T-helper 17 cell (primary cell): ENCODE measurements at regions not wholly inside any gene's neighbourhood (a gene's known extent, or its start where the extent isn't known, plus 50 kb on each side); places are given as distances from the start of the nearest gene placed in this dataset.
"Not testable (repeated sequence)": the region's sequence is repeated elsewhere in the genome, so short reads cannot be mapped to it uniquely, and the experiment has no call there.

Experiments
- ATAC-seq: fragments of 150-1000 bp; cut with Tn5 transposase; 2 replicates; pipeline ENCODE4 v1.10.0; 2021; ENCODE audit warnings: mild to moderate bottlenecking, moderate library complexity
- DNase-seq, 3 donors: peaks; one replicate each; pipeline versions ENCODE4 v3.0.0 to v3.0.0-alpha.2; 2020 to 2021
- H3K9me3 ChIP-seq: one replicate; pipeline ENCODE4 v1.7.0; 2013; ENCODE audit warnings: low read length, mild to moderate bottlenecking; ENCODE audit not compliant: control insufficient read depth, poor library complexity, severe bottlenecking
- H3K27ac Mint-ChIP-seq: one replicate; pipeline ENCODE4 v1.8.0; 2022; ENCODE audit warnings: mild to moderate bottlenecking, moderate library complexity, mixed read lengths
- H3K27me3 Mint-ChIP-seq: one replicate; pipeline ENCODE4 v1.8.0; 2022; ENCODE audit warnings: mixed read lengths
- H3K36me3 Mint-ChIP-seq: one replicate; pipeline ENCODE4 v1.8.0; 2022; ENCODE audit warnings: low read depth, mixed read lengths
- H3K4me1 Mint-ChIP-seq: one replicate; pipeline ENCODE4 v1.8.0; 2022; ENCODE audit warnings: mild to moderate bottlenecking, mixed read lengths
- H3K4me3 Mint-ChIP-seq: one replicate; pipeline ENCODE4 v1.8.0; 2022; ENCODE audit warnings: mild to moderate bottlenecking, moderate library complexity, mixed read lengths

DNA sequence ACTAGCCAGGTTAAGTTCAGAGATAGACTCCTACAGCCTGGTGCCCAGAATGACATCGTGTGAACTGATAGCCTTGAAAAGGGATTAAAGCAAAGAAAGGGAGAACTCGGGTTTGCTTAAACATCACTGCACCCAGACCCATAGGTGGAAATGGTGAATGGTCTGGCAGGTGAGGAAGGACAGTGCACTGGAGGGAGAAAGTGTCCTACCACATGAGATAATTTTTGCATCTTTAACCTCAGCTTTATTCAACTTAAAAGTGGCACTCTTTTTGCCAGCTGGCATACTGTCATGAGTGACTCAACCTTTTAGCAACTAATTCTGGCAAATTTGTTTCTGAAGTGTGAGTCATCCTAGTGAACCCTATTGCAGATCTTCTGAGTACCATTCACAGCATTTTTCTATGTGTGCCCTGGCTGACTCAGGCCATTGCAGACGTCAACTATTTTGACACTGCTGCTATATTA lies 53.0 kb upstream of the DAPP1 start:
- Mint-ChIP-seq H3K27ac (no peak overlapping the region), H3K27me3 (peaks cover 13% of the 10 kb centered on the region), H3K36me3 (no peaks in the 10 kb centered on the region), H3K4me1 (no peaks in the 10 kb centered on the region), H3K4me3 (no peak overlapping the region)
- DNase-seq, result no peak
- ATAC-seq, result no peak
- peaks cover 2% of the 10 kb centered on the region for H3K9me3 ChIP-seq

- no peaks in the 10 kb centered on the region for H3K36me3 Mint-ChIP-seq
- H3K27me3 Mint-ChIP-seq, result peaks cover 13% of the 10 kb centered on the region
- no peak overlapping the region for H3K4me3 Mint-ChIP-seq
- peaks cover 2% of the 10 kb centered on the region for H3K9me3 ChIP-seq
- no peak overlapping the region for H3K27ac Mint-ChIP-seq
- no peaks in the 10 kb centered on the region for H3K4me1 Mint-ChIP-seq
- no peak for ATAC-seq
- DNase-seq, result no peak
Observed at GRCh38 chr4:99762728-99763127, 53.9 kb upstream of the DAPP1 start.

DNA sequence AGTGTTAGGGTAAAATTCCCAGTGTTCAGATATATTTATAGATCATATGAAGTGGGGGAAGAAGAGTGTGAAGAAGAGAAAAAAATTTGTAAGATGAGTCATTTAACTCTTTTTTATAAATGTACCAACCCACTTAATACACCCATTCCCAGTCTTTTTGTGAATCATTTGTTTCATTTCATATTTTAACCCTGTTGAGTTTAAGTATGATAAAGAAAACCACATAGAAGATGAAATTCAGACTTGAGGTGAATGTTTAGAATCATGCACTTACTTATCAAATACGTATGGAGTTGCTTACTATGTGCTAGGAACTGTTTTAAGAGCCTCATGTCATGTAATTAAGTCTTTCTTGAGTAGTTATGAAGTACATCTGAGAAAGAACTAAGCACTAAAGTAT lies 56.6 kb upstream of the DAPP1 start:
- Mint-ChIP-seq H3K27me3 (peaks cover 21% of the 10 kb centered on the region), H3K27ac (no peak overlapping the region), H3K4me3 (no peak overlapping the region), H3K4me1 (peaks cover 4% of the 10 kb centered on the region), H3K36me3 (no peaks in the 10 kb centered on the region)
- ATAC-seq, result no peak
- no peak for DNase-seq
- peaks cover 2% of the 10 kb centered on the region for H3K9me3 ChIP-seq

DNA sequence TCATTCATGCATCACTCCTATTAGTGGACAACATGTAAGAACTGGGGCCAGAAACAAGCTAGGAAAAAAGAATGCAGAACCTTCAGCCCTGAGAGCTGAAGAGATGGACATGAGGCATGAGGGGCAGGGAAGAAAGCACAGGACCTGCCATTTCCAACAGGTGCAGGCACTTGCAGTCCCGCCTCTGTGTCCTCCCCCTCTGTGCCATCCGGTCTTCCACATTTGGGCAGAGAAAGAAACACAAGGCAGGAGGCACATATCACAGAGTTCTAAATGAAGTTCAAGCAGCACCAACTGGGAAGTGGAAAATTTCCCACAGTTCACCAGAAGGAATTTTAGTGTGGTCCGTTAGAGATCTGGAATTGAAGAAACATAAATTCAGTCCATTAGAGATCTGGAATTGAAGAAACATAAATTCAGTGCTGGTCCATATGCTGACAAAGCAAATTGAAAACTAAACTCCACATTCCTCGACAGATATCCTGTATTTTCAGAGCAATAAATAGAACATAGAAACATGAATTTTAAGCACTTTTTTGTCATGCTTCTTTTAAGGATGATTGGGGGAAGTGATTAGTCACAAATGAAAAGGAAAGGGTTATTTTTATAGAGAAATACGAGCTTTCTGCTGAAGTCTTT lies 57.2 kb upstream of the DAPP1 start:
- no peaks in the 10 kb centered on the region for H3K9me3 ChIP-seq
- H3K27ac Mint-ChIP-seq, result peak overlapping the region; percentile 6
- DNase-seq (no peak), ATAC-seq (no peak)
- H3K36me3 Mint-ChIP-seq, result no peaks in the 10 kb centered on the region
- H3K4me3 Mint-ChIP-seq, result no peak overlapping the region
- H3K4me1 Mint-ChIP-seq, result peaks cover 4% of the 10 kb centered on the region
- H3K27me3 Mint-ChIP-seq, result peaks cover 21% of the 10 kb centered on the region

DNA sequence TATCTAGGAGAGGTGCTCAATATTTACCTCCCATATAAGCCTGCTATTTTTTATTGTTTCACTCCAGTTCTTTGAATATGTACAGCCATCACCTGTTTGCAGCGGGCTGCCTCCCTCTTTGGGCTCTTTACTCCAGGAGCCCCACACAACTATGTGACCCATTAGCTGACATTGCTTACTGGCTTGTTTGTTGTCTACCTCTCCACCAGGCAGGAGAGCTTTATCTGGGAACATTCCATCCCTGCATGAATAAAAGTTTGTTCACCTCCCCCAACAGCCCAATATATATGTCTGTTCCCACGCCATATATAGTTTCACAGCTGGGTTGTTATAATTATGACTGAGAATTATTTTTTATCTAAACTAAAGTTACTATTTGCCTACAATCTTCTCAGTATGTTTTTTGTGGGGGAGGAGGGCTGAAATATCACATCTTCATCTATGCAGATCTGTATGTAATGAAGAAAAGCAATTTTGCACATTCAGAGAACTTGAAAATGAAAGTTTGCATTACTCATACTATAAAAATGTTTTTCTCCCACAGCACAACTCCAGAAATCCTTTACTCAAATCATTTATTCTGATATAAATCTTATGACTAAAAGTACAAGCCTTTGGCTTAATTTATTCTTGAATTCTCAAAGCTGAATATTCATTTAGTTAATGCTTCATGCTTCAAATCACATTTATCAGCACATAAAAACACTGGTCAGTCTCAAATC lies 61.2 kb upstream of the DAPP1 start:
- Mint-ChIP-seq H3K4me1 (peaks cover 4% of the 10 kb centered on the region), H3K4me3 (no peak overlapping the region), H3K27me3 (peaks cover 26% of the 10 kb centered on the region), H3K36me3 (no peaks in the 10 kb centered on the region), H3K27ac (no peak overlapping the region)
- no peaks in the 10 kb centered on the region for H3K9me3 ChIP-seq
- ATAC-seq (no peak), DNase-seq (no peak)

DNA sequence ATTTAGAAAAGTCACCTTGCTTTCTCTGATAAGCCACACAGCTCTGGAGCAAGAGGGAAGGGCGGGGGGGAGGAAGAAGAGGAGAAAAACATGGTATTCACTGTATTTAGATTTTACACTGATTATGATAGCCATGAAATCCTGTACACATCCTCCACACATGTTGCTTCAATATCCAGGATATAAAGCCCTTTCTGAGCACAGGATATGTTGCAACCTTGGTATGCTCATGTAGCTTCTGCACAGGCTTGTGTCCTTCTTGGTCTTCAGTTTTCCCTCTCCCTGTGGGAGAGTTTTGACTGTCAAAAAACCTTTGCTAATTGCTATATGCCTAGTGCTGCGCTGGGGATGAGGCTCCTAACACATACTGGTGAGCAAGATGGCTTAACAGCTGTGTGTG lies 61.9 kb upstream of the DAPP1 start:
- no peaks in the 10 kb centered on the region for H3K9me3 ChIP-seq
- no peak overlapping the region for H3K4me3 Mint-ChIP-seq
- DNase-seq, result no peak
- peaks cover 26% of the 10 kb centered on the region for H3K27me3 Mint-ChIP-seq
- H3K4me1 Mint-ChIP-seq, result peaks cover 4% of the 10 kb centered on the region
- no peaks in the 10 kb centered on the region for H3K36me3 Mint-ChIP-seq
- H3K27ac Mint-ChIP-seq, result no peak overlapping the region
- ATAC-seq, result no peak

GRCh38 chr4:99753931-99754330 lies 62.7 kb upstream of the DAPP1 start:
- Mint-ChIP-seq H3K4me3 (no peak overlapping the region), H3K27me3 (peaks cover 19% of the 10 kb centered on the region), H3K36me3 (no peaks in the 10 kb centered on the region), H3K4me1 (peaks cover 4% of the 10 kb centered on the region), H3K27ac (no peak overlapping the region)
- DNase-seq, result no peak
- H3K9me3 ChIP-seq, result no peaks in the 10 kb centered on the region
- no peak for ATAC-seq

- no peak overlapping the region for H3K4me3 Mint-ChIP-seq
- DNase-seq, result no peak
Observed at GRCh38 chr4:99749445-99750391, 66.9 kb upstream of the DAPP1 start.

GRCh38 chr4:99746443-99746842 lies 70.2 kb upstream of the DAPP1 start:
- Mint-ChIP-seq H3K27ac (no peak overlapping the region), H3K4me3 (no peak overlapping the region), H3K36me3 (peaks cover 4% of the 10 kb centered on the region), H3K4me1 (no peaks in the 10 kb centered on the region), H3K27me3 (peaks cover 7% of the 10 kb centered on the region)
- no peak for DNase-seq
- no peaks in the 10 kb centered on the region for H3K9me3 ChIP-seq
- ATAC-seq, result no peak

More at GRCh38 chr4:99749445-99750391, 66.9 kb upstream of the DAPP1 start:
- no peaks in the 10 kb centered on the region for H3K36me3 Mint-ChIP-seq
- no peaks in the 10 kb centered on the region for H3K4me1 Mint-ChIP-seq
- no peak overlapping the region for H3K27ac Mint-ChIP-seq
- peaks cover 11% of the 10 kb centered on the region for H3K27me3 Mint-ChIP-seq
- H3K9me3 ChIP-seq, result no peaks in the 10 kb centered on the region
- ATAC-seq, result no peak

DNA sequence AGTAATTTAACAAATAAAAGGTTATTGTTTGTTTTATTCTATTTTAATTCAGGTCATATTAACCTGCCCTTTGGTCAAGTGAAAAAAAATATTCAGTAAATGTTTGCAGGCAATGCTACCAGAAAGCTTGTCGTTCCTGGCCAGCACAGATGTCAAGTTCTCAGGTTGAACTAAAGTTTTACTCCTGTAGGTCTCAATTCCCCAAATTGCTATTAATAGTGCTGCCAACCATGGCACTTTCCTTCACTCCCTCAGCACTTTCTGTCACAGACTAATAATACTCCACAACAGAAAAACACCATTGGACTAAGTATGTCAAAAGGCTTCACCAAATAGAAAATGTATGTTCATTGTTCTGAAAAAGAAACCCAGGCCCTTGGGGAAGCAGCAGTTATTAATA lies 79.2 kb upstream of the C4orf54 start:
- Mint-ChIP-seq H3K27ac (no peak overlapping the region), H3K4me1 (no peaks in the 10 kb centered on the region), H3K4me3 (no peak overlapping the region), H3K27me3 (peaks cover 18% of the 10 kb centered on the region), H3K36me3 (no peaks in the 10 kb centered on the region)
- DNase-seq (no peak), ATAC-seq (no peak)
- H3K9me3 ChIP-seq, result peaks cover 3% of the 10 kb centered on the region

DNA sequence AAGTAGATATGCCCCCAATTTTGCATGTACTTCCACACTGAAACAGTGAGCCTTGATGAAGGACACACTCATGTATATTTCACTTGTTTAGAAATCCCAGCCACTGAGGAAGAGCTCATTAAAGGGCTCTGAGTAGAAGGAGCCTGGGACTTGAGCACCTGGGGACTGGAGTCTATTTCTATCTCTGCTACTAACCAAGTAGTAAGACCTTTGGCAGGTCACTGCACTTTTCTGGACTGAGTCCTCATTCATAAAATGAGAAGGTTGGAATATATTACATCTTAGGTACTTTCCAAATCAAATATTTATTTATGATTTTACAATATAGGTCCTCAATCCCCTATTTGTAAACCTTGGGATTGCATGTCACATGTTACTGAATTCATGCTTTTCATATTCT lies 78.2 kb upstream of the C4orf54 start:
- H3K27me3 Mint-ChIP-seq, result peaks cover 20% of the 10 kb centered on the region
- peaks cover 3% of the 10 kb centered on the region for H3K9me3 ChIP-seq
- H3K4me3 Mint-ChIP-seq, result no peak overlapping the region
- DNase-seq, result no peak
- H3K36me3 Mint-ChIP-seq, result no peaks in the 10 kb centered on the region
- ATAC-seq, result no peak
- no peak overlapping the region for H3K27ac Mint-ChIP-seq
- H3K4me1 Mint-ChIP-seq, result no peaks in the 10 kb centered on the region

DNA sequence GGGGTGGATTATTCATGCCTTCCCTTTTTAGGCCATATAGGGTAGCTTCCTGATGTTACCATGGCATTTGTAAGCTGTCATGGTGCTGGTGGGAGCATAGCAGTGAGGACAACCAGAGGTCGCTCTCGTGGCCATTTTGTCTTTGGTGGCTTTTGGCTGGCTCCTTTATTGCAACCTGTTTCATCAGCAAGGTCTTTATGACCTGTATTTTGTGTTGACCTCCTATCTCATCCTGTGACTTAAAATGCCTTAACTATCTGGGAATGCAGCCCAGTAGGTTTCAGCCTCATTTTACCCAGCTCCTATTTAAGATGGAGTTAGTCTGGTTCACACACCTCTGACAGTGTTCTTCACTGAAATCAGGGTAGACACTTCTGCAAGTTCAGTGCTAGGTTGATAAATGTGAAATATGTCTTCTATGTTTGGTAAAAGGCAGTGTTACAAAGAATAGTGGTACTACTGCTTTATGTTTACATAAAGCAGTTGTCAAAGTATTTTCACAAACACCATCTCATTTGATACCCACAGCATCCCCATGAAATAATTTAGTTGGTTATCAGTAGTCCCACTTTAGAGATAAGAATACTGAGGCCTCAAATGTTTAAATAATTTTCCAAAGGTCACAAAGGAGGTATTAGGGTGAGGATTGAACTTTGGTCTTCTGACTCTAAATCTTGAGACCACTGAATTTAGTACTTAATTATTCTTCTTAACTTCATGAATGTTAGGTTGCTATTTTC lies 77.1 kb upstream of the C4orf54 start:
- H3K36me3 Mint-ChIP-seq, result no peaks in the 10 kb centered on the region

GRCh38 chr4:99733455-99733854 lies 75.8 kb upstream of the C4orf54 start:
- H3K9me3 ChIP-seq, H3K4me3 Mint-ChIP-seq, ATAC-seq, H3K27ac Mint-ChIP-seq, H3K4me1 Mint-ChIP-seq, H3K36me3 Mint-ChIP-seq, DNase-seq: not testable (repeated sequence)
- peaks cover 16% of the 10 kb centered on the region for H3K27me3 Mint-ChIP-seq

More for the DNA sequence above, 77.1 kb upstream of the C4orf54 start:
- Mint-ChIP-seq H3K27me3 (peaks cover 21% of the 10 kb centered on the region), H3K4me1 (no peaks in the 10 kb centered on the region), H3K27ac (no peak overlapping the region), H3K4me3 (no peak overlapping the region)
- no peak for DNase-seq
- no peak for ATAC-seq
- H3K9me3 ChIP-seq, result peaks cover 3% of the 10 kb centered on the region
